Dedifferentiated amniotic fluid mesenchymal stem cell (primary cell): ENCODE measurements at regions not wholly inside any gene's neighbourhood (a gene's known extent, or its start where the extent isn't known, plus 50 kb on each side); places are given as distances from the start of the nearest gene placed in this dataset.

Source experiments
- DNase-seq: peaks from one replicate; pipeline ENCODE4 v3.0.0-alpha.2; 2016; ENCODE audit errors: extremely low spot score

- DNase-seq = no peak
These were observed 452.9 kb downstream of the GRXCR1 start for GRCh38 chr4:43345323-43345925.

- no peak for DNase-seq
These were observed 456.1 kb downstream of the GRXCR1 start for GRCh38 chr4:43348591-43348990.

GRCh38 chr4:43351970-43352806 lies 459.7 kb downstream of the GRXCR1 start:
- no peak for DNase-seq

GRCh38 chr4:43352859-43353258 lies 460.3 kb downstream of the GRXCR1 start:
- no peak for DNase-seq

GRCh38 chr4:43353552-43353951 lies 461.0 kb downstream of the GRXCR1 start:
- DNase-seq = no peak

- DNase-seq = no peak
These were observed 464.3 kb downstream of the GRXCR1 start for GRCh38 chr4:43356786-43357185.

- no peak for DNase-seq
These were observed 464.9 kb downstream of the GRXCR1 start for GRCh38 chr4:43357252-43357974.

- DNase-seq = no peak
These were observed 467.8 kb downstream of the GRXCR1 start for GRCh38 chr4:43360296-43360695.

GRCh38 chr4:43362875-43363636 lies 470.5 kb downstream of the GRXCR1 start:
- DNase-seq = no peak

- DNase-seq = no peak
These were observed 476.6 kb downstream of the GRXCR1 start for GRCh38 chr4:43369036-43369594.

- no peak for DNase-seq
These were observed 480.7 kb downstream of the GRXCR1 start for GRCh38 chr4:43373201-43373600.

- DNase-seq = no peak
These were observed 481.8 kb downstream of the GRXCR1 start for GRCh38 chr4:43374216-43374751.

GRCh38 chr4:43379016-43379415 lies 486.5 kb downstream of the GRXCR1 start:
- DNase-seq = no peak

- DNase-seq = no peak
These were observed 487.6 kb downstream of the GRXCR1 start for GRCh38 chr4:43380093-43380492.

GRCh38 chr4:43391069-43391468 lies 498.6 kb downstream of the GRXCR1 start:
- DNase-seq = no peak

- no peak for DNase-seq
These were observed 502.5 kb downstream of the GRXCR1 start for GRCh38 chr4:43394976-43395375.

- no peak for DNase-seq
These were observed 507.2 kb downstream of the GRXCR1 start for GRCh38 chr4:43399726-43400125.

- no peak for DNase-seq
These were observed 509.9 kb downstream of the GRXCR1 start for GRCh38 chr4:43402393-43402792.

GRCh38 chr4:43410636-43411035 lies 518.1 kb downstream of the GRXCR1 start:
- no peak for DNase-seq

- no peak for DNase-seq
These were observed 518.7 kb downstream of the GRXCR1 start for GRCh38 chr4:43411226-43411625.

- DNase-seq = no peak
These were observed 530.8 kb downstream of the GRXCR1 start for GRCh38 chr4:43423276-43423675.
